Gastroesophageal sphincter (tissue), 4 donors: ENCODE measurements at regions not wholly inside any gene's neighbourhood (a gene's known extent, or its start where the extent isn't known, plus 50 kb on each side); places are given as distances from the start of the nearest gene placed in this dataset.

Source experiments
- ATAC-seq: fragments of 150-250 bp; one replicate; pipeline ENCODE4 v1.9.1; 2016; ENCODE audit warnings: mild to moderate bottlenecking, moderate library complexity
- H3K27ac ChIP-seq, 4 donors: fragments of 200-600 bp; sonication (generic) in 3 of 4; 1 replicate in 3 of 4; 2 replicates in 1 of 4; pipeline ENCODE4 v1.5.1; 2016 to 2019
- H3K27me3 ChIP-seq: fragments of 200-600 bp; sonication (generic); one replicate; pipeline ENCODE4 v1.5.1; 2019
- H3K36me3 ChIP-seq, 2 donors: fragments of 200-600 bp; sonication (generic); one replicate each; pipeline ENCODE4 v1.5.1; 2019; ENCODE audit warnings: control low read depth in 1 of 2
- H3K4me1 ChIP-seq, 3 donors: fragments of 200-600 bp; sonication (generic); 1 replicate in 2 of 3; 2 replicates in 1 of 3; pipeline ENCODE4 v1.5.1; 2016 to 2019; ENCODE audit warnings: control low read depth in 2 of 3
- H3K4me3 ChIP-seq, 2 donors: fragments of 200-600 bp; sonication (generic); one replicate each; pipeline ENCODE4 v1.5.1; 2019; ENCODE audit warnings: mild to moderate bottlenecking in 1 of 2, moderate library complexity in 1 of 2
- H3K9me3 ChIP-seq, 3 donors: fragments of 200-600 bp; sonication (generic); one replicate each; pipeline ENCODE4 v1.5.1; 2017 to 2019; ENCODE audit warnings: control low read depth in 2 of 3
- EP300 ChIP-seq: sonication (generic); formaldehyde crosslinking; IDR thresholded peaks from one replicate; pipeline ENCODE4 v1.6.1; 2017; ENCODE audit warnings: antibody characterized with exemption, mild to moderate bottlenecking
- POLR2A ChIP-seq, 2 donors: fragments of 450-650 bp; IDR thresholded peaks; one replicate each; pipeline ENCODE4 v1.6.1; 2017; ENCODE audit warnings: antibody characterized with exemption in 2 of 2, mild to moderate bottlenecking in 2 of 2, moderate library complexity in 1 of 2
- POLR2AphosphoS5 ChIP-seq: sonication (generic); formaldehyde crosslinking; IDR thresholded peaks from one replicate; pipeline ENCODE4 v1.6.1; 2017; ENCODE audit warnings: antibody characterized with exemption
- WGBS, 2 donors: methylation state at CpG; one replicate each; pipeline ENCODE4 v1.1.5; 2018; ENCODE audit warnings: low coverage in 1 of 2; 5-methylcytosine and 5-hydroxymethylcytosine counted together
- TF ChIP-seq, protein P1 (sequence below), 4 experiments: fragments of 200-600 bp in 2 of 4; fragments of 450-650 bp in 2 of 4; sonication (generic) in 1 of 4; IDR thresholded peaks; one replicate each; pipeline ENCODE4 v1.5.1; 2017 to 2019; ENCODE audit warnings: antibody characterized with exemption in 4 of 4, mild to moderate bottlenecking in 2 of 4, moderate library complexity in 2 of 4

DNA sequence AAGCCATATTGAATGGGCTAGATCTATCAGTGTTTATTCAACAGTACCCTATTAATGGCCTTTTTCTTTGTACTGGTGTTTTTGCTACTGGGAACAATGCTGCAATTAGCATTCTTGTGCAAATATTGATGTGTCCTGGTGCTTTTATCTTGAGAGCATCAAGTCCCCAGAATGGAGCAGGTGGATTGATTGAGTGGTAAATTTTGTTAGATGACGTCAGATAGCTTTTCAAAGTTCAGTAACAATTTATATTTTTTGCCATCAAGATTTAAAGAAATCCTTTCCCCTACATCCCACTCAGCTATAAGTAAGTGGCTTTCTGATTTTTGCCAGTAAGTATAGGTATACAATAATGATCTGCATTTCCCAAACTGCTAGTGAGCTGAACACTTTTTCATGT lies 63.4 kb upstream of the SYPL1 start:
- TF ChIP-seq, protein P1, sequence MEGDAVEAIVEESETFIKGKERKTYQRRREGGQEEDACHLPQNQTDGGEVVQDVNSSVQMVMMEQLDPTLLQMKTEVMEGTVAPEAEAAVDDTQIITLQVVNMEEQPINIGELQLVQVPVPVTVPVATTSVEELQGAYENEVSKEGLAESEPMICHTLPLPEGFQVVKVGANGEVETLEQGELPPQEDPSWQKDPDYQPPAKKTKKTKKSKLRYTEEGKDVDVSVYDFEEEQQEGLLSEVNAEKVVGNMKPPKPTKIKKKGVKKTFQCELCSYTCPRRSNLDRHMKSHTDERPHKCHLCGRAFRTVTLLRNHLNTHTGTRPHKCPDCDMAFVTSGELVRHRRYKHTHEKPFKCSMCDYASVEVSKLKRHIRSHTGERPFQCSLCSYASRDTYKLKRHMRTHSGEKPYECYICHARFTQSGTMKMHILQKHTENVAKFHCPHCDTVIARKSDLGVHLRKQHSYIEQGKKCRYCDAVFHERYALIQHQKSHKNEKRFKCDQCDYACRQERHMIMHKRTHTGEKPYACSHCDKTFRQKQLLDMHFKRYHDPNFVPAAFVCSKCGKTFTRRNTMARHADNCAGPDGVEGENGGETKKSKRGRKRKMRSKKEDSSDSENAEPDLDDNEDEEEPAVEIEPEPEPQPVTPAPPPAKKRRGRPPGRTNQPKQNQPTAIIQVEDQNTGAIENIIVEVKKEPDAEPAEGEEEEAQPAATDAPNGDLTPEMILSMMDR (IDR thresholded peaks at IDR 0.05): no peak
- no peak for TF ChIP-seq POLR2A (IDR thresholded peaks at IDR 0.05)
- no peak for TF ChIP-seq POLR2AphosphoS5
- TF ChIP-seq EP300: no peak
- Histone ChIP-seq H3K4me1 (peaks cover 0 to 17% (median 6%) of the 10 kb centered on the region in 3 donors), H3K9me3 (no peaks in the 10 kb centered on the region), H3K27me3 (no peaks in the 10 kb centered on the region), H3K27ac (no peak overlapping the region), H3K4me3 (no peak overlapping the region), H3K36me3 (no peaks in the 10 kb centered on the region)
- whole genome bisulfite sequencing, 2 donors: 42 to 71% methylated on average over 1 of the region's 1 CpG
- ATAC-seq: no peak

DNA sequence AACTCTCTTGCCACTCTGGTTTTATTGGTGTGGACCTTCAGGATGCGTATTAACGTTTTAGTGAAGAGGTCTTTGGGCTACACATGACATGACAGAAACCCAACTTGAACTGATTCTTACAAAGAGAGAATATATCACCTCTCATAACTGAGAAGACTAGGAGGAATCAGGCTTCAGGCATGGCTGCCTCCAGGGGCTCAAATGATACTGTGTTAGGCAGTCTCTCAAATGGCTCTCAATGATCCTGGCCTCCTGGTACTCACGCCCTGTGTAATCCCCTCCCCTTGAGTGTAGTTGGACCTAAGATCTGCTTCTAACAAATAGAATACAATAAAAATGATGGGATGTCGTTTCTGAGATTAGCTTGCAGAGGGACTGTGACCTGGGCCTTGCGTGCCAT lies 58.5 kb upstream of the SYPL1 start:
- ATAC-seq: no peak
- WGBS, 2 donors: 90 to 94% methylated on average over 2 to 4 of the region's 5 CpGs

DNA sequence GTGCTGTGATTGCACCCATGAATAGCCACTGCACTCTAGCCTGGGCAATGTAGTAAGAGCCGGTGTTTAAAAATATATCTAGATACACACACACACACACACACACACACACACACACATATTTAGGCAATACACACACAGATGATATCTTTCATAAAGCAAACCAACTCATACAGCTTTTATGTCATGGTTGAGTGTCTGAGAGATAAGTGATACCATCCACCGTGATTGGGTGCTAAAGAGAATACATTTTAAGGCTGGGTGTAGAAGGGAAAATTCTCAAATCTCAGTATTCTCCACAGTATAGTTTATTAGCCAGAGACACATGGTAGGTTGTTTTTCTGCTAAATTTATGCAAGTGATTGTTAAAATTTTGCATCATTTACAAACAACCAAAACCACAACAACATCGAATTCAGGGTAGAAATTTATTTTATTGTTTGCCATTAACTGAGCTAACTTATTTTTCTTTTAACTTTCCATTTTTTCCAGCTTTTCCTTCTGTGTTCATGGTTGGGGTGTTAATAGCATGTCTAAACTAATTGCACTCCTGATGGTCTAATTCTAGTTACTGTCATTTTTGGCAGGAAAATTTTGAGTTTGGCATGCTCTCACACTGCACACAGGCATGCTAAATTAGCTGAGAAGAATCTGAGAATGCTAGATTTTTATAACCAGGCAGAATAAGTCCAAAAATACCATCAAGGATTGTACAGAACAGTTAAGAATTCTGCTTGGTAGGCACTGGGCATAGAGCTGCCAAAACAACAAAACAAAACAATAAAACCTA lies 57.9 kb upstream of the SYPL1 start:
- Histone ChIP-seq H3K4me3 (no peak overlapping the region), H3K27me3 (no peaks in the 10 kb centered on the region), H3K27ac (no peak overlapping the region), H3K36me3 (no peaks in the 10 kb centered on the region), H3K4me1 (peaks cover 0 to 22% (median 5%) of the 10 kb centered on the region in 3 donors), H3K9me3 (no peaks in the 10 kb centered on the region)
- TF ChIP-seq, protein P1 (IDR thresholded peaks at IDR 0.05): no peak
- TF ChIP-seq POLR2A (IDR thresholded peaks at IDR 0.05): no peak
- TF ChIP-seq POLR2AphosphoS5: no peak
- no peak for TF ChIP-seq EP300
- ATAC-seq: no peak
- 50 to 67% methylated on average over 1 to 3 of the region's 3 CpGs for WGBS, 2 donors

More for the DNA sequence above, 58.5 kb upstream of the SYPL1 start:
- H3K36me3 ChIP-seq: no peaks in the 10 kb centered on the region
- no peaks in the 10 kb centered on the region for H3K27me3 ChIP-seq
- no peaks in the 10 kb centered on the region for H3K9me3 ChIP-seq
- no peak overlapping the region for H3K27ac ChIP-seq
- TF ChIP-seq POLR2A (IDR thresholded peaks at IDR 0.05) (no peak), POLR2AphosphoS5 (no peak), EP300 (no peak)
- TF ChIP-seq, protein P1 (IDR thresholded peaks at IDR 0.05): no peak
- peaks cover 0 to 22% (median 5%) of the 10 kb centered on the region in 3 donors for H3K4me1 ChIP-seq
- no peak overlapping the region for H3K4me3 ChIP-seq

DNA sequence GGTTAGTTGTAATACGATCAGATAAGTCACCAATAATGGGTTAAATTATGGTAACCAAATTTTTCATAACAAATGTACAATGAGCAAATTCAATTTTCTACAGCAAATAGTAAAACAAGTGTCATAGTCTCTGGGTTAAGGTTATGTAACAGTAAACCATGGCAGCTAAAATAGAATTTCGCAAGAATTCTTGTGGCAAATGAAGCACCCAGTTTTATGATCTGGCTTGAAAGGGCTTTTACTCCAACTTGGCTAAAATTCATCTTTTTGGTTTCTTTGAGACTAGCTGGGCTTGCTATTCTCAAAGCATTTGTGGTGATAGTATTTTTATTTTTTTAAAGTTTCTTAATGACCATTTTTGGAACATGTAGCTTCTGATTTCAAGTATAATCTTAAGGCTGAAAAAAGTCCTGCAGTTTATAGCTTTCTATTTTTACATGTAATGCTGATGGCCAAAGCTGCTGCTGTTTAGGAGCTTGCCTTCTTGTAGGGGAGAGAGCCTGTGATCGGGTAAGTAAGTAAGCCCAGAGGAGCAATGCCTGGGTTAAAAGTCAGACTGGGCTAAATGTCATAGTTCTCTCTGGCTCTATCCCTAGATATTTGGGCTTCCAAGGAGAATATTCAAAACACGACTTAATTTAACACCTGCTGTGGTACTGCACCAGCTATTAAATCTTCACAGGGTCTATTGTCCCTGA lies 55.5 kb upstream of the SYPL1 start:
- Histone ChIP-seq H3K4me1 (peaks cover 0 to 22% (median 5%) of the 10 kb centered on the region in 3 donors), H3K36me3 (no peaks in the 10 kb centered on the region), H3K27me3 (no peaks in the 10 kb centered on the region), H3K9me3 (peaks cover 0 to 11% (median 0%) of the 10 kb centered on the region in 3 donors), H3K4me3 (no peak overlapping the region), H3K27ac (peak overlapping the region in 3 of 4 donors; percentile 25 to 53 (median 48))
- peak; percentile 39 for ATAC-seq
- peak; percentile 21 for TF ChIP-seq POLR2AphosphoS5
- TF ChIP-seq POLR2A (IDR thresholded peaks at IDR 0.05): no peak
- WGBS, 2 donors: 68 to 79% methylated on average over 2 to 3 of the region's 4 CpGs

DNA sequence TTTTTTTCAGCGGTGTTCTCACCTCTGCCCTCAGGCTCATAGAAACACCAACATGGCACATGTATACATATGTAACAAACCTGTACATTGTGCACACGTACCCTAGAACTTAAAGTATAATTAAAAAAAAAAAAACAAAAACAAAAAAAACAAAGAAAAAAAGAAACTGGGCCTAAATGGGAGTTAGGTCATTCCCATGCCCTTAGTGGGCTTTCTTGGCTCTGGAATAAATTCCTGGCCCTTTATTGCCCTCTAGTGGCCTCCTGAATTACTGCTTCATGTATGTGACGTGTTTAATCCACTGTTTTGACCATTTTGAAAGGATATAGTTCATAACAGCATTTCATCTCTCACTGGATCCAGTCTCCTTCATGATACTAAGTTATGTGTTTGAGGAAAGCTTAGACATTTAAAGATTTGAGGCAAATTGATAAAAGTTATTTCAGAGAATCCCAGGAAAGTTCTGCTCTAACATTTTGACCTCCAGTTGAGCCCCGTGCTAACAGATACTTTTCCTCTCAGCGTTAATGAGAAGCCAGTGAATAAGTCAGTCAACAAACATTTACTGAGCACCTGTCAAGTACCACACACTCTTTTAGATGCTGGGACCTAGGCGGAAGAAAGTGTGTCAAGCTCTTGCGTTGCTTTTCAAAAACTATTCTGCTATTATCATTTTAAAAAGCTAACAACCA lies 54.7 kb upstream of the SYPL1 start:
- Histone ChIP-seq H3K27me3 (no peaks in the 10 kb centered on the region), H3K4me3 (no peak overlapping the region), H3K27ac (peak overlapping the region in 2 of 4 donors; percentile 48 to 53), H3K4me1 (peaks cover 0 to 22% (median 5%) of the 10 kb centered on the region in 3 donors), H3K36me3 (no peaks in the 10 kb centered on the region), H3K9me3 (peaks cover 0 to 16% (median 0%) of the 10 kb centered on the region in 3 donors)
- 53 to 55% methylated on average over 6 to 7 of the region's 7 CpGs for WGBS, 2 donors
- peak; percentile 60 for ATAC-seq
- no peak for TF ChIP-seq EP300
- TF ChIP-seq, protein P1 (IDR thresholded peaks at IDR 0.05): peak; percentile 77 to 91 (median 86)
- peak; percentile 45 for TF ChIP-seq POLR2AphosphoS5
